ENCODE measurements at regions not wholly inside any gene's neighbourhood (a gene's known extent, or its start where the extent isn't known, plus 50 kb on each side); places are given as distances from the start of the nearest gene placed in this dataset.

GRCh38 chr20:58008866-58009265 lies 219.6 kb downstream of the ANKRD60 start:
- no peak for TF ChIP-seq CTCF (IDR thresholded peaks at IDR 0.05)
- TF ChIP-seq POLR2AphosphoS5 (IDR thresholded peaks at IDR 0.05) = no peak
- no peak for TF ChIP-seq POLR2A (IDR thresholded peaks at IDR 0.05)

Data from breast epithelium (tissue), 3 donors.